ENCODE measurements at regions not wholly inside any gene's neighbourhood (a gene's known extent, or its start where the extent isn't known, plus 50 kb on each side); places are given as distances from the start of the nearest gene placed in this dataset.

- WGBS, 2 donors (ENCODE audit: extremely low coverage in 2 of 2, insufficient read length in 2 of 2, insufficient replicate concordance in 1 of 2): no CpG with 5 or more reads among the region's 2 CpGs
- Histone ChIP-seq H4K8ac (ENCODE audit: low read depth, low read length) (no peak overlapping the region), H2AK5ac (ENCODE audit: low read depth, low read length) (no peak overlapping the region), H3K9ac (ENCODE audit: low read depth, low read length, poor library complexity) (no peak overlapping the region), H2BK15ac (ENCODE audit: low read length) (no peak overlapping the region), H3K14ac (ENCODE audit: low read length) (no peak overlapping the region), H2BK5ac (ENCODE audit: low read length) (no peak overlapping the region), H3K4me2 (ENCODE audit: insufficient read depth, low read length, poor library complexity, severe bottlenecking) (no peak overlapping the region), H3K9me3 (replicated peaks in 1 of 2; ENCODE audit: control insufficient read depth in 2 of 2, insufficient read depth in 1 of 2, low read depth in 1 of 2, low read length in 2 of 2) (no peaks in the 10 kb centered on the region), H3K4me1 (ENCODE audit: control insufficient read depth in 2 of 2, insufficient read depth in 1 of 2, low read depth in 1 of 2, low read length in 2 of 2) (no peaks in the 10 kb centered on the region), H3K79me1 (ENCODE audit: low read depth, low read length) (no peaks in the 10 kb centered on the region), H3K4ac (ENCODE audit: low read length) (no peak overlapping the region), H3K4me3 (ENCODE audit: low read length in 2 of 2) (no peak overlapping the region), H2AFZ (ENCODE audit: low read length) (no peak overlapping the region), H3K27me3 (ENCODE audit: control insufficient read depth in 3 of 3, insufficient read depth in 3 of 3, low read depth in 1 of 3, low read length in 3 of 3) (no peaks in the 10 kb centered on the region), H3K18ac (ENCODE audit: low read length) (no peak overlapping the region), H4K91ac (ENCODE audit: low read depth, low read length, poor library complexity) (no peak overlapping the region), H3K36me3 (replicated peaks in 1 of 2; ENCODE audit: control insufficient read depth in 2 of 2, insufficient read depth in 2 of 2, low read length in 2 of 2) (no peaks in the 10 kb centered on the region), H3K23ac (ENCODE audit: low read depth, low read length, poor library complexity) (no peak overlapping the region), H2BK120ac (ENCODE audit: low read depth, low read length) (no peak overlapping the region), H2BK12ac (ENCODE audit: low read length) (no peak overlapping the region), H3K27ac (replicated peaks; ENCODE audit: low read length) (no peak overlapping the region)
- DNase-seq (ENCODE audit: low spot score): no peak
Observed at GRCh38 chr2:116676776-116677175, 1137.7 kb upstream of the DDX18 start.

DNA sequence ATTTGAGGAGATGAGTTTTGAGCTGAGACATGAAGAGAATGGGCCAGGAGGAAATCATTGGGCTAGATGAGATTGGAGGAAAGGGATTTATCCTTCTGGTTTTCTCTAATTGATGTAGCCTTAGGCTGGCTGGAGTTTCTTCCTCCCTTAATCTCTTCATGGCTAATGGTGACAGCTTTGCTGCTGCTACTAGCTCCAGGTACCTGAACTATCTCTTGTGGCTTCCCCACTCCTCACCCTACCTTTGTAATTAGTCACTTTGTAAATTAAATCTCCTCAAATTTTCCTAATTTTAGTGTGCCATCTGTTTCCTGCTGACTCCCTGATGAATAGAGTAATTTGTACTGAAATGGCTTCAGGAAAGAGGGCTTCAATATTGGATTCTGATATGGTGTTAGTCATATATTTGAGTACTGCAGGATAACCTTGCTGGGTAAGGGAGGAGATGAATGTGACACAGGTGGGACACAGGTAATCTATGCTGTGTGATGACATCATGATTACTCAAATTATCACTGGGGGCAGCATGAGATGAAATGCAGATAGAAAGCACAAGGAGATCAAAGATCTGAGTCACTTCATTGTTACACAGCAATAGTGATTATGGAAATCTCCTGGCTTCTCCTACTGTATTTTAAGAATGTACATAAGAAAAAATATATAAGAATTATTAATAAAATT is 1134.1 kb upstream of the DDX18 start:
- no peak overlapping the region for H3K18ac ChIP-seq (ENCODE audit: low read length)
- no peak for DNase-seq (ENCODE audit: low spot score)
- H3K4ac ChIP-seq (ENCODE audit: low read length): no peak overlapping the region
- H2BK5ac ChIP-seq (ENCODE audit: low read length): no peak overlapping the region
- no peak overlapping the region for H4K8ac ChIP-seq (ENCODE audit: low read depth, low read length)
- H4K91ac ChIP-seq (ENCODE audit: low read depth, low read length, poor library complexity): no peak overlapping the region
- H2AFZ ChIP-seq (ENCODE audit: low read length): no peak overlapping the region
- H2AK5ac ChIP-seq (ENCODE audit: low read depth, low read length): no peak overlapping the region
- no peak overlapping the region for H3K4me2 ChIP-seq (ENCODE audit: insufficient read depth, low read length, poor library complexity, severe bottlenecking)
- H2BK15ac ChIP-seq (ENCODE audit: low read length): no peak overlapping the region
- no peak overlapping the region for H3K4me3 ChIP-seq (ENCODE audit: low read length in 2 of 2)
- H3K9me3 ChIP-seq (replicated peaks in 1 of 2; ENCODE audit: control insufficient read depth in 2 of 2, insufficient read depth in 1 of 2, low read depth in 1 of 2, low read length in 2 of 2): no peaks in the 10 kb centered on the region
- no peaks in the 10 kb centered on the region for H3K36me3 ChIP-seq (replicated peaks in 1 of 2; ENCODE audit: control insufficient read depth in 2 of 2, insufficient read depth in 2 of 2, low read length in 2 of 2)
- no peaks in the 10 kb centered on the region for H3K79me1 ChIP-seq (ENCODE audit: low read depth, low read length)
- no peak overlapping the region for H3K23ac ChIP-seq (ENCODE audit: low read depth, low read length, poor library complexity)
- H3K27ac ChIP-seq (replicated peaks; ENCODE audit: low read length): no peak overlapping the region
- H3K9ac ChIP-seq (ENCODE audit: low read depth, low read length, poor library complexity): no peak overlapping the region
- H3K27me3 ChIP-seq (ENCODE audit: control insufficient read depth in 3 of 3, insufficient read depth in 3 of 3, low read depth in 1 of 3, low read length in 3 of 3): no peaks in the 10 kb centered on the region
- no peak overlapping the region for H2BK120ac ChIP-seq (ENCODE audit: low read depth, low read length)
- no peaks in the 10 kb centered on the region for H3K4me1 ChIP-seq (ENCODE audit: control insufficient read depth in 2 of 2, insufficient read depth in 1 of 2, low read depth in 1 of 2, low read length in 2 of 2)
- H3K14ac ChIP-seq (ENCODE audit: low read length): no peak overlapping the region
- no peak overlapping the region for H2BK12ac ChIP-seq (ENCODE audit: low read length)

DNA sequence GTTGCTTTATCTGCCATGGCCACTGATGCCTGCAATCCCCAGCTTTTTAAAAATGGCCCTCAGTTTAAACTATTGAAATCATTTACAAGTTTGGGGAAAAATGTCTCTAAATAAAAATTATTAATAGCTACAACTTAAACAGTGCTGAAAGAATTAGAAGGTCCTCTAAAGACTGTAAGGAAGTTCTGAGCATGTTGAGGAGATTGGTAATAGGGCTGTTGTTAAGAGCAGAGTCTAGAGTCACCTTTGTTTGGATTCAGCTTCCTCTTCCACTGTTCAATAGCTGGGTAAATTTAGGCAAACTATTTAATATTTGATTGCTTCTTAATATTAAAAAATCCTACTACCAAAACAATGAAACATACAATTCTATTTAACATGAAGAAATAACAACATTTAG is 1127.1 kb upstream of the DDX18 start:
- H3K9ac ChIP-seq (ENCODE audit: low read depth, low read length, poor library complexity): no peak overlapping the region
- no peak overlapping the region for H3K4ac ChIP-seq (ENCODE audit: low read length)
- H3K4me2 ChIP-seq (ENCODE audit: insufficient read depth, low read length, poor library complexity, severe bottlenecking): no peak overlapping the region
- no peak overlapping the region for H4K91ac ChIP-seq (ENCODE audit: low read depth, low read length, poor library complexity)
- no peak overlapping the region for H4K8ac ChIP-seq (ENCODE audit: low read depth, low read length)
- H3K18ac ChIP-seq (ENCODE audit: low read length): no peak overlapping the region
- H2BK5ac ChIP-seq (ENCODE audit: low read length): no peak overlapping the region
- DNase-seq (ENCODE audit: low spot score): no peak
- no peaks in the 10 kb centered on the region for H3K9me3 ChIP-seq (replicated peaks in 1 of 2; ENCODE audit: control insufficient read depth in 2 of 2, insufficient read depth in 1 of 2, low read depth in 1 of 2, low read length in 2 of 2)
- H3K27ac ChIP-seq (replicated peaks; ENCODE audit: low read length): no peak overlapping the region
- H3K27me3 ChIP-seq (ENCODE audit: control insufficient read depth in 3 of 3, insufficient read depth in 3 of 3, low read depth in 1 of 3, low read length in 3 of 3): no peaks in the 10 kb centered on the region
- H3K4me3 ChIP-seq (ENCODE audit: low read length in 2 of 2): no peak overlapping the region
- H3K79me1 ChIP-seq (ENCODE audit: low read depth, low read length): no peaks in the 10 kb centered on the region
- no peak overlapping the region for H3K14ac ChIP-seq (ENCODE audit: low read length)
- H3K4me1 ChIP-seq (ENCODE audit: control insufficient read depth in 2 of 2, insufficient read depth in 1 of 2, low read depth in 1 of 2, low read length in 2 of 2): no peaks in the 10 kb centered on the region
- no peak overlapping the region for H2AFZ ChIP-seq (ENCODE audit: low read length)
- H2BK120ac ChIP-seq (ENCODE audit: low read depth, low read length): no peak overlapping the region
- H3K36me3 ChIP-seq (replicated peaks in 1 of 2; ENCODE audit: control insufficient read depth in 2 of 2, insufficient read depth in 2 of 2, low read length in 2 of 2): no peaks in the 10 kb centered on the region
- H2BK12ac ChIP-seq (ENCODE audit: low read length): no peak overlapping the region
- H2BK15ac ChIP-seq (ENCODE audit: low read length): no peak overlapping the region
- H3K23ac ChIP-seq (ENCODE audit: low read depth, low read length, poor library complexity): no peak overlapping the region
- H2AK5ac ChIP-seq (ENCODE audit: low read depth, low read length): no peak overlapping the region

DNA sequence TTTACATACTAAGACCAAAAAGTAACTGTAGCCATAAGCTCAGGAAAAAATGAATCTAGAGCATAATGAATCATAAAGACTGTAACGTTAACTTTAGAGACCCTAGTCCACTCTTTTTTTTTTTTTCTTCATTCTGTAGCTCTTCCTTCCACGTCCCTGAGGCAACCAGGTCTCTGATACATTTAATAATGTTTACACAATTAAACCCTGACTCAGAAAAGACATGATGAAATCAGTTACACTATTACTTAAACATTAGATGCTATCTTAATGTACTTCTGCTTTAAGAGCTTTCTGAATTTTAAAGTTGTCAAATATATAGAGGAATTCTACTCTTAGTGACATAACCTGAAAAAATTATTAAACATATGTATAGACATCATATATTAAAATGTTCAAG is 1121.5 kb upstream of the DDX18 start:
- no peak overlapping the region for H2BK12ac ChIP-seq (ENCODE audit: low read length)
- H3K79me1 ChIP-seq (ENCODE audit: low read depth, low read length): no peaks in the 10 kb centered on the region
- H3K14ac ChIP-seq (ENCODE audit: low read length): no peak overlapping the region
- no peak for DNase-seq (ENCODE audit: low spot score)
- no peak overlapping the region for H3K4me2 ChIP-seq (ENCODE audit: insufficient read depth, low read length, poor library complexity, severe bottlenecking)
- H3K27ac ChIP-seq (replicated peaks; ENCODE audit: low read length): no peak overlapping the region
- no peak overlapping the region for H3K4me3 ChIP-seq (ENCODE audit: low read length in 2 of 2)
- no peak overlapping the region for H3K23ac ChIP-seq (ENCODE audit: low read depth, low read length, poor library complexity)
- H3K36me3 ChIP-seq (replicated peaks in 1 of 2; ENCODE audit: control insufficient read depth in 2 of 2, insufficient read depth in 2 of 2, low read length in 2 of 2): no peaks in the 10 kb centered on the region
- H3K4me1 ChIP-seq (ENCODE audit: control insufficient read depth in 2 of 2, insufficient read depth in 1 of 2, low read depth in 1 of 2, low read length in 2 of 2): no peaks in the 10 kb centered on the region
- no peak overlapping the region for H2BK120ac ChIP-seq (ENCODE audit: low read depth, low read length)
- no peaks in the 10 kb centered on the region for H3K27me3 ChIP-seq (ENCODE audit: control insufficient read depth in 3 of 3, insufficient read depth in 3 of 3, low read depth in 1 of 3, low read length in 3 of 3)
- no peak overlapping the region for H3K9ac ChIP-seq (ENCODE audit: low read depth, low read length, poor library complexity)
- H4K91ac ChIP-seq (ENCODE audit: low read depth, low read length, poor library complexity): no peak overlapping the region
- no peak overlapping the region for H3K18ac ChIP-seq (ENCODE audit: low read length)
- no peak overlapping the region for H3K4ac ChIP-seq (ENCODE audit: low read length)
- H4K8ac ChIP-seq (ENCODE audit: low read depth, low read length): no peak overlapping the region
- WGBS, 2 donors (ENCODE audit: extremely low coverage in 2 of 2, insufficient read length in 2 of 2, insufficient replicate concordance in 1 of 2): no CpG with 5 or more reads among the region's 2 CpGs
- no peak overlapping the region for H2BK5ac ChIP-seq (ENCODE audit: low read length)
- H3K9me3 ChIP-seq (replicated peaks in 1 of 2; ENCODE audit: control insufficient read depth in 2 of 2, insufficient read depth in 1 of 2, low read depth in 1 of 2, low read length in 2 of 2): no peaks in the 10 kb centered on the region
- H2AFZ ChIP-seq (ENCODE audit: low read length): no peak overlapping the region
- no peak overlapping the region for H2BK15ac ChIP-seq (ENCODE audit: low read length)
- H2AK5ac ChIP-seq (ENCODE audit: low read depth, low read length): no peak overlapping the region

Data from neuronal stem cell (in vitro differentiated cells).